HEK293T (cell line): ENCODE measurements at regions not wholly inside any gene's neighbourhood (a gene's known extent, or its start where the extent isn't known, plus 50 kb on each side); places are given as distances from the start of the nearest gene placed in this dataset.

Source experiments
- BHLHE40 ChIP-seq: fragments of 450-650 bp; IDR thresholded peaks from 2 replicates; pipeline ENCODE4 v1.6.1; 2016; ENCODE audit warnings: mild to moderate bottlenecking, moderate library complexity, borderline replicate concordance
- CTBP1 ChIP-seq: fragments of 450-650 bp; IDR thresholded peaks from 2 replicates; pipeline ENCODE4 v1.6.1; 2016; ENCODE audit warnings: borderline replicate concordance
- ELF4 ChIP-seq: fragments of 450-650 bp; IDR thresholded peaks from 2 replicates; pipeline ENCODE4 v1.6.1; 2017; ENCODE audit warnings: antibody characterized with exemption
- FOXA1 ChIP-seq: fragments of 450-650 bp; IDR thresholded peaks from 2 replicates; pipeline ENCODE4 v1.6.1; 2016; ENCODE audit warnings: mild to moderate bottlenecking
- FOXK2 ChIP-seq: fragments of 450-650 bp; IDR thresholded peaks from 2 replicates; pipeline ENCODE4 v1.6.1; 2016; ENCODE audit warnings: mild to moderate bottlenecking
- FOXM1 ChIP-seq: fragments of 450-650 bp; IDR thresholded peaks from 2 replicates; pipeline ENCODE4 v1.6.1; 2017; ENCODE audit warnings: mild to moderate bottlenecking, borderline replicate concordance
- SP1 ChIP-seq: fragments of 450-650 bp; IDR thresholded peaks from 2 replicates; pipeline ENCODE4 v1.6.1; 2017
- SUZ12 ChIP-seq: fragments of 450-650 bp; IDR thresholded peaks from 2 replicates; pipeline ENCODE4 v1.6.1; 2016; ENCODE audit warnings: mild to moderate bottlenecking
- TARDBP ChIP-seq: fragments of 450-650 bp; IDR thresholded peaks from 2 replicates; pipeline ENCODE4 v1.6.1; 2016
- ZNF384 ChIP-seq: fragments of 450-650 bp; IDR thresholded peaks from 2 replicates; pipeline ENCODE4 v1.6.1; 2016

- TF ChIP-seq TARDBP (no peak), SP1 (no peak), BHLHE40 (no peak), CTBP1 (no peak), FOXK2 (no peak), FOXM1 (no peak), ELF4 (no peak), FOXA1 (no peak), SUZ12 (no peak), ZNF384 (no peak)
Measured at GRCh38 chr5:125269926-125270325, 523.5 kb upstream of the ZNF608 start.
